ENCODE measurements at regions not wholly inside any gene's neighbourhood (a gene's known extent, or its start where the extent isn't known, plus 50 kb on each side); places are given as distances from the start of the nearest gene placed in this dataset.

- ChIA-PET POLR2A (no interaction called here), CTCF (interaction anchor here (1.6 kb wide), 1 partner anchor 570 kb away, joined by 4 read pairs; no protein-coding TSS in a partner anchor)
- no peak for DNase-seq (ENCODE audit: low read depth, low spot score)
- no peak for TF ChIP-seq CTCF (IDR thresholded peaks at IDR 0.05; ENCODE audit: insufficient read depth, low read length, missing control alignments)
- no peak overlapping the region for H3K4me3 ChIP-seq (ENCODE audit: low read depth, low read length)
These were observed 182.6 kb downstream of the C16orf95 start for GRCh38 chr16:87134628-87134995.

- TF ChIP-seq CTCF (IDR thresholded peaks at IDR 0.05; ENCODE audit: insufficient read depth, low read length, missing control alignments) = no peak
- no peak overlapping the region for H3K4me3 ChIP-seq (ENCODE audit: low read depth, low read length)
- CTCF ChIA-PET = interaction anchor here (1.0 to 1.6 kb wide), 3 partner anchors 13 to 571 kb away, joined by 3 to 5 read pairs (median 4); no protein-coding TSS in a partner anchor
- POLR2A ChIA-PET = no interaction called here
- DNase-seq (ENCODE audit: low read depth, low spot score) = no peak
These were observed 181.8 kb downstream of the C16orf95 start for GRCh38 chr16:87135246-87136030.

GRCh38 chr16:87138316-87138715 is 178.9 kb downstream of the C16orf95 start:
- no peak for DNase-seq (ENCODE audit: low read depth, low spot score)
- ChIA-PET CTCF (interaction anchor here (1.5 kb wide), 1 partner anchor 140 kb away, joined by 5 read pairs; no protein-coding TSS in a partner anchor), POLR2A (no interaction called here)
- no peak for TF ChIP-seq CTCF (IDR thresholded peaks at IDR 0.05; ENCODE audit: insufficient read depth, low read length, missing control alignments)
- H3K4me3 ChIP-seq (ENCODE audit: low read depth, low read length) = no peak overlapping the region

GRCh38 chr16:87138738-87139267 is 178.4 kb downstream of the C16orf95 start:
- POLR2A ChIA-PET = no interaction called here

GRCh38 chr16:87140211-87141200 is 176.7 kb downstream of the C16orf95 start:
- no peak overlapping the region for H3K4me3 ChIP-seq (ENCODE audit: low read depth, low read length)
- POLR2A ChIA-PET = no interaction called here
- DNase-seq (ENCODE audit: low read depth, low spot score) = no peak
- no peak for TF ChIP-seq CTCF (IDR thresholded peaks at IDR 0.05; ENCODE audit: insufficient read depth, low read length, missing control alignments)
- CTCF ChIA-PET = interaction anchor here (0.7 to 2.8 kb wide), 4 partner anchors 8 to 78 kb away, joined by 3 to 11 read pairs (median 4); no protein-coding TSS in a partner anchor

More at GRCh38 chr16:87138738-87139267, 178.4 kb downstream of the C16orf95 start:
- CTCF ChIA-PET = no interaction called here
- DNase-seq (ENCODE audit: low read depth, low spot score) = no peak
- no peak for TF ChIP-seq CTCF (IDR thresholded peaks at IDR 0.05; ENCODE audit: insufficient read depth, low read length, missing control alignments)
- no peak overlapping the region for H3K4me3 ChIP-seq (ENCODE audit: low read depth, low read length)
